Common myeloid progenitor, CD34-positive (primary cell): ENCODE measurements at regions not wholly inside any gene's neighbourhood (a gene's known extent, or its start where the extent isn't known, plus 50 kb on each side); places are given as distances from the start of the nearest gene placed in this dataset.

ENCODE experiments used
- CTCF ChIA-PET: fragments of 350-600 bp; sonication (Branson Sonifier 250); formaldehyde crosslinking; loops from one replicate; lab custom pipeline; 2021; ENCODE audit warnings: antibody characterized with exemption; lab: Charles Lee
- POLR2A ChIA-PET: fragments of 350-600 bp; sonication (Branson Sonifier 250); formaldehyde crosslinking; loops from one replicate; lab custom pipeline; 2021; ENCODE audit warnings: antibody characterized with exemption; lab: Charles Lee
- DNase-seq, 3 donors: peaks; one replicate each; pipeline versions ENCODE4 v3.0.0 to v3.0.0-alpha.2; 2013
- H3K27ac ChIP-seq, 2 experiments: 1 replicate in 1 of 2; 2 replicates in 1 of 2; pipeline ENCODE4 v1.7.0; 2013; ENCODE audit warnings: inconsistent platforms in 2 of 2, low read length in 2 of 2, mild to moderate bottlenecking in 2 of 2, low read depth in 1 of 2, moderate library complexity in 1 of 2; ENCODE audit not compliant: severe bottlenecking in 2 of 2, insufficient read depth in 1 of 2, poor library complexity in 1 of 2
- H3K27me3 ChIP-seq, 5 experiments: replicated peaks in 2 of 5; 1 replicate in 3 of 5; 2 replicates in 2 of 5; pipeline versions ENCODE4 v1.6.1 to v1.7.0; 2013; ENCODE audit warnings: low read length in 4 of 5, mild to moderate bottlenecking in 2 of 5, moderate library complexity in 2 of 5, inconsistent platforms in 1 of 5; ENCODE audit not compliant: insufficient read depth in 5 of 5, control insufficient read depth in 4 of 5
- H3K36me3 ChIP-seq, 4 experiments: 1 replicate in 2 of 4; 2 replicates in 2 of 4; pipeline versions ENCODE4 v1.6.1 to v1.7.0; 2013; ENCODE audit warnings: low read length in 3 of 4, control low read depth in 1 of 4, mild to moderate bottlenecking in 1 of 4; ENCODE audit not compliant: control insufficient read depth in 4 of 4, insufficient read depth in 4 of 4
- H3K4me1 ChIP-seq, 4 experiments: 1 replicate in 3 of 4; 2 replicates in 1 of 4; pipeline versions ENCODE4 v1.6.1 to v1.7.1; 2013; ENCODE audit warnings: low read length in 3 of 4, mild to moderate bottlenecking in 3 of 4, control low read depth in 1 of 4, inconsistent platforms in 1 of 4, moderate library complexity in 1 of 4; ENCODE audit not compliant: control insufficient read depth in 4 of 4, insufficient read depth in 4 of 4; ENCODE audit errors: control extremely low read depth in 1 of 4
- H3K4me3 ChIP-seq, 7 experiments: 1 replicate in 4 of 7; 2 replicates in 3 of 7; pipeline versions ENCODE4 v1.5.1 to v1.7.0; 2013; ENCODE audit warnings: mild to moderate bottlenecking in 7 of 7, low read length in 6 of 7, moderate library complexity in 6 of 7, inconsistent platforms in 2 of 7, low read depth in 2 of 7, control low read depth in 1 of 7; ENCODE audit not compliant: insufficient read depth in 4 of 7, control insufficient read depth in 1 of 7; ENCODE audit errors: extremely low read depth in 1 of 7
- H3K9me3 ChIP-seq, 5 experiments: 1 replicate in 4 of 5; 2 replicates in 1 of 5; pipeline versions ENCODE4 v1.6.1 to v1.7.1; 2013; ENCODE audit warnings: low read length in 4 of 5, mild to moderate bottlenecking in 2 of 5, inconsistent platforms in 1 of 5, low read depth in 1 of 5, moderate library complexity in 1 of 5; ENCODE audit not compliant: control insufficient read depth in 4 of 5, insufficient read depth in 2 of 5; ENCODE audit errors: control extremely low read depth in 1 of 5
- WGBS: methylation state at CpG from one replicate; pipeline ENCODE4 v1.1.5; 2013; ENCODE audit not compliant: insufficient coverage; 5-methylcytosine and 5-hydroxymethylcytosine counted together

DNA sequence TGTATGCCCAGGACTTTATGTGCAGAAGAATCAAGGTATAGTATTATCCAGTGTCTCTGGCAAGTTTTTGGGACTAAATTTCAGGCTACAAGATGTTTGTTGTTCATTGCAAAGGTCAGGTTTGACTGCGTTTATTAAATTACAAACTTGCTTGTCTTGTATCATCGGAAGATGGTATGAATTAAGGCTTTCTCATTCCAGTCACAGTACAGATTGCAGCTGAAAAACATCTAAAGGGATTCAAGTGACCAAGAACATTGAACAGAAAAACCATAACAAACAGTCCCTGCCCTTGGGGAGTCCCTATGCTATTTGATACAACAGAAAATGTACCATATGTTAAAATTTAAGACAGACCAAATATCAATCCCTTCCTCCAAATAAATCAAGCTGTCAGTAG is 244.7 kb upstream of the TNC start:
- no peak overlapping the region for H3K4me3 ChIP-seq
- H3K36me3 ChIP-seq, result no peaks in the 10 kb centered on the region
- POLR2A ChIA-PET, result no interaction called here
- H3K27ac ChIP-seq, result no peak overlapping the region
- no peaks in the 10 kb centered on the region for H3K27me3 ChIP-seq
- WGBS, result 100% methylated on average over 2 of the region's 2 CpGs
- H3K4me1 ChIP-seq, result no peaks in the 10 kb centered on the region
- CTCF ChIA-PET, result no interaction called here
- no peaks in the 10 kb centered on the region for H3K9me3 ChIP-seq
- no peak for DNase-seq

DNA sequence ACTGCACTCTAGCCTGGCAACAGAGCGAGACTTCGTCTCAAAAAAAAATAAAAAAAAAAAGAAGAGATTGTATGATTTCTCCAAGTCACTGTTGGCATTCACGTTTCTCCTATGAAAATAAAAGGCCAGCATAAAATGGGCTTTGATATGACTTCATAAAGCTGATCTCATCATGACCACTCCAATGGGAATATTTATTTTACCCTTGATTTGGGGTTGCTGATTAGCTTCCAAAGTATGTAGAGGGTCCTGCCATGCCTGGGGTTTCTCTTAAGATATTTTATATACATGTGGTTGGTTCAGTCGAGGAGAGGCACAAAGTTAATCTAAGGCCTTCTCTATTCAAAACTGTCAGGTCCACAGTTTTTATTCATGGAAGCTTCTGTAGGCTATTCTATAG is 247.0 kb upstream of the TNC start:
- WGBS, result 100% methylated on average over 1 of the region's 4 CpGs

GRCh38 chr9:115367321-115367720 is 249.4 kb upstream of the TNC start:
- CTCF ChIA-PET, result no interaction called here
- Histone ChIP-seq H3K4me1 (no peaks in the 10 kb centered on the region), H3K4me3 (no peak overlapping the region), H3K36me3 (no peaks in the 10 kb centered on the region), H3K27me3 (no peaks in the 10 kb centered on the region), H3K9me3 (no peaks in the 10 kb centered on the region), H3K27ac (no peak overlapping the region)
- POLR2A ChIA-PET, result no interaction called here
- WGBS, result 96% methylated on average over 4 of the region's 4 CpGs
- DNase-seq, result no peak

More for the DNA sequence above, 247.0 kb upstream of the TNC start:
- H3K4me1 ChIP-seq, result no peaks in the 10 kb centered on the region
- no peak for DNase-seq
- CTCF ChIA-PET, result no interaction called here
- H3K36me3 ChIP-seq, result no peaks in the 10 kb centered on the region
- H3K4me3 ChIP-seq, result no peak overlapping the region
- POLR2A ChIA-PET, result no interaction called here
- H3K9me3 ChIP-seq, result no peaks in the 10 kb centered on the region
- no peak overlapping the region for H3K27ac ChIP-seq
- no peaks in the 10 kb centered on the region for H3K27me3 ChIP-seq

GRCh38 chr9:115367780-115368525 is 250.0 kb upstream of the TNC start:
- H3K27ac ChIP-seq, result no peak overlapping the region
- WGBS, result 93% methylated on average over 2 of the region's 2 CpGs
- no peaks in the 10 kb centered on the region for H3K27me3 ChIP-seq
- no peaks in the 10 kb centered on the region for H3K36me3 ChIP-seq
- DNase-seq, result no peak
- ChIA-PET CTCF (no interaction called here), POLR2A (no interaction called here)
- H3K9me3 ChIP-seq, result no peaks in the 10 kb centered on the region
- H3K4me3 ChIP-seq, result no peak overlapping the region
- no peaks in the 10 kb centered on the region for H3K4me1 ChIP-seq

GRCh38 chr9:115369322-115369957 is 251.5 kb upstream of the TNC start:
- Histone ChIP-seq H3K27me3 (no peaks in the 10 kb centered on the region), H3K36me3 (no peaks in the 10 kb centered on the region), H3K9me3 (no peaks in the 10 kb centered on the region), H3K4me1 (no peaks in the 10 kb centered on the region), H3K27ac (no peak overlapping the region), H3K4me3 (no peak overlapping the region)
- POLR2A ChIA-PET, result no interaction called here
- no peak for DNase-seq
- CTCF ChIA-PET, result no interaction called here
- WGBS, result 96% methylated on average over 4 of the region's 5 CpGs

GRCh38 chr9:115373000-115373709 is 255.2 kb upstream of the TNC start:
- H3K9me3 ChIP-seq, result no peaks in the 10 kb centered on the region
- no peaks in the 10 kb centered on the region for H3K4me1 ChIP-seq
- ChIA-PET CTCF (no interaction called here), POLR2A (no interaction called here)
- H3K36me3 ChIP-seq, result no peaks in the 10 kb centered on the region
- no peak for DNase-seq
- H3K27ac ChIP-seq, result no peak overlapping the region
- no peaks in the 10 kb centered on the region for H3K27me3 ChIP-seq
- no peak overlapping the region for H3K4me3 ChIP-seq
- WGBS, result 98% methylated on average over 5 of the region's 6 CpGs

- H3K9me3 ChIP-seq, result no peaks in the 10 kb centered on the region
- H3K27me3 ChIP-seq, result no peaks in the 10 kb centered on the region
- no peak for DNase-seq
- ChIA-PET POLR2A (no interaction called here), CTCF (no interaction called here)
- no peaks in the 10 kb centered on the region for H3K36me3 ChIP-seq
- H3K4me3 ChIP-seq, result no peak overlapping the region
- H3K4me1 ChIP-seq, result no peaks in the 10 kb centered on the region
- no peak overlapping the region for H3K27ac ChIP-seq
Measured at GRCh38 chr9:115373710-115374045, 255.7 kb upstream of the TNC start.
